ENCODE measurements at regions not wholly inside any gene's neighbourhood (a gene's known extent, or its start where the extent isn't known, plus 50 kb on each side); places are given as distances from the start of the nearest gene placed in this dataset.
"Not testable (repeated sequence)": the region's sequence is repeated elsewhere in the genome, so short reads cannot be mapped to it uniquely, and the experiment has no call there.

DNA sequence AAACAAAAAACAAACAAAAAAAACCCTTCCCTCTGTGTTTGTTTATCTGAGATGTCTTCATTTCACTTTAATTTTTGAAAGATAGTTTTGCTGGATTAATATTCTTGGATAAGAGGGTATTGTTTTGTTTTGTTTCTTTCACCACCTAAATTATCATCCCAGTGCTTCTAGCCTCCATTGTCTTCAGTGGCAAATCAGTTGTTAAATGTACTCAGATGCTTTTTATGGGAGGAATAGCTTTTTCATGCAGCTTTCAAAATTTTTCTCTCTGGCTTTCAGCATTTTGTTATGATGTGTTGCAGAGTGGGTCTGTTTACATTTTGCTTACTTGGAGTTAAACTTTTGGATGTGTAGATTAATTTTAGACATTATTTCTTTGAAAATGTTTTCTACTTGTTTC is 203.5 kb upstream of the DCC start:
- no peak for DNase-seq

DNA sequence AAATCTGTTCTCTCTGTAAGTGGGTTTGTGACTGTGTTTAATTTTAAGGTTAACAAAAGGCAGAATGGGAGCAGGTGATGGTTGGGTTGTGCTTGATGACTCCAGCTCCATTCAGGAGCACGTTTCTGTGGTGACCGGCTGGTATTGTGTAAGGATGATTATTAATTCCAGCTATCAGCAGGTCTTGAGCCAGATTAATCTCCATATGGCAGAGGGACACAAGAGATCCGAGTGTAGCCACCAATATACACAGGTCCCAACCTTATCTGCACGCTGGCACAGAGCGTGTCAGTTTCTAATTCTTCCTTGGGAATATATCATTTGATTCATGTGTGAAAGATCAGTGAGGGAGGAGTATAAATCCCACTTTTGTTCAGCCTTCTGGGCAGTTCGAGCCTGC is 199.0 kb upstream of the DCC start:
- DNase-seq, result no peak

DNA sequence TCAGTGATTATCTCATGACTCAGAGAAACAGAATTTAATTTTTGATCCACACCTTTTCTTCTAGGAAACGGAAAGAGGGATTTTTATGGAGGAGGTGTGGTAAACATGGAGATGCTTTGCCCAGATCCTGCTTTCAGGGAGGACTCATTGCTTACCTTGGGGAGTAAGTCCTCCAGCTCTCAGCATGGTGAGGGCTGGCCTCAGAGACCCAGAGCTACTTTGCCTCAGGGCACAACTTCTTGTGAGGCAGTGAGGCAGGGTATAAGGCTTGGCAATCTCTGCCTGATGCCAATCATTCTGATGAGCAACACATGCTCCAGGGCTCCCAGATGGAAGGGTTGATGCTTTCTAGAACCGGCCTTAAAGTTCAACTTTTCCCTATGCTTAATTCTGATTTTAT is 189.9 kb upstream of the DCC start:
- no peak for DNase-seq

DNA sequence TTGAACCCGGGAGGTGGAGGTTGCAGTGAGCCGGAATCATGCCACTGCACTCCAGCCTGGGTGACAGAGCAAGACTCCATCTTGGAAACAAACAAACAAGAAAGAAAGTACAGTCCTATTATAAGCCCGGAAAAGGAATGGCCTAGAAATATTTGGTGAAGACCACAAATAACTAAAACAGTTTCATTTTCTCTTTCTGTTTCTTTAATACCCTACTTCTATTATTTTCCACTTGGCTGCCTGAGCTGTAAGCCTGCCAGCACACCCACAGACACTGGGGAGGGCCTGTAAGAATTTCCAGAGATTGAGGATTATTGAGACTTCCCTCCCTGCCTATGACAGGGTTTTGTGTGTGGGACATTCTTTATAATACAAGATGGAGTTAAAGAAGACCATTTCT is 188.0 kb upstream of the DCC start:
- DNase-seq, result no peak

DNA sequence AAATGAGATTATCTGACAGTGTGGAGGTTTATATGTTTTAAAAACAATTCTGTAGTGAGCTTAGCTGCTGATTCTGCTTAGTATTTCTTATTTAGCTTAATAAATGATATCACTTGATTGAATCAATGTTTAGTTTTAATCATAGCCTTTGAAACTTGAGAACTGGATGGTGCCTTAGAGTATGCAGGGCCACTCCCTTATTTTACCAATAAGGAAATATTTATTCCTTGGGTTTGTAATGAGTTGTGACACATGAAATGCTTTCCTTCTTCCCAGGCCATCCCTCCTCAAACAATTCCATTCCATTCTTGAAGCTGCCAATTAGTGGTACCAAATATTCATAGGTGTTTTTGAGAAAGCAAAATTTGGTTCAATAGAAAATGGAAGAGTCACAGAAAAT is 183.8 kb upstream of the DCC start:
- no peak for DNase-seq

DNA sequence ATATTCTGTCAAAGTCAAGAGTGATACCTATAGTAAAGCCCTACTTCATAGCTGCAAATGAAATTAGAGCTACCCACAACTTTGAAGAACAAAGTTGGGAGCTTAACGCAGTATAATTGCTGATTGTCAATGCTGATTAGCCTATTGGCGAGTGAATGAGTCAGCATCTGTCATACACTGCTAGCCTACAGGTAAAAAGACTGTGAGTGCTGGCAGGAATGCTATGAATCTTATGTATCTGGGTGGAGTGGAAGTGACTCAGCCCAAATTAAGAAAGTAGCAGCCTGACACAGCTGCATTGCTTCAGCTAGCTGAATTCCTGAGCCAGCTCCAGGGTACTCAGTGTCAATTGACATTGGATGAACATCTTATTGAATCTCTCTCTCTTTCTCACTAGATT is 179.4 kb upstream of the DCC start:
- no peak for DNase-seq

DNA sequence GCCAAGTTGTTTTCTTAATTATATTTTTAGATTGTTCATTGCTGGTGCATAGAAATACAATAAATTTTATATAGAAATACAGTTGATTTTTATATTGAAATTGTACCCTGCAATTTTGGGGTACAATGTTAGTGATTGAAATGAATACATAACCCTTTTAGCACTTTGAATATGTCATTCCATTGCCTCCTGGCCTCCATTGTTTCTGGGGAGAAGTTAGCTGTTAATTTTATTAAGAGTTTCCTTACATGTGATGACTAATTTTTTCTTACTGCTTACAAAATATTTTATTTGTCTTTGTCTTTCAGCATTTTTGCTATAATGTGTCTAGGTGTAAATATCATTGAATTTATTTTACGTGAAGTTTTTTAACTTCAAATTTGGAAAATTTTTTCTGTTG is 176.5 kb upstream of the DCC start:
- DNase-seq, result no peak

DNA sequence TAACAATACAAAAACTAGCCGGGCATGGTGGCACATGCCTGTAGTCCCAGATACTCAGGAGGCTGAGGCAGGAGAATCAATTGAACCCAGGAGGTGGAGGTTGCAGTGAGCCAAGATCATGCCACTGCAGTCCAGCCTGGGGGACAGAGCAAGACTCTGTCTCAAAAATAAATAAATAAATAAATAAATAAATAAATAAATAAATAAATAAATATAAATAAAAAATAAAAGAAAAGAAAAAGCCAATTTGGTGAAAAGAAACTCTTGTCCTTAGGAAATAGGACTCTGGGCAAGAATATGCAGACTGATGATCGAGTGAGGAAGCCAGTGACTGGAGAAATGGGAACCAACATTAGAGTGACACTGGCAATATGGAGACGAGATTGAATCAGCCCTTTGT is 171.9 kb upstream of the DCC start:
- not testable (repeated sequence) for DNase-seq

DNA sequence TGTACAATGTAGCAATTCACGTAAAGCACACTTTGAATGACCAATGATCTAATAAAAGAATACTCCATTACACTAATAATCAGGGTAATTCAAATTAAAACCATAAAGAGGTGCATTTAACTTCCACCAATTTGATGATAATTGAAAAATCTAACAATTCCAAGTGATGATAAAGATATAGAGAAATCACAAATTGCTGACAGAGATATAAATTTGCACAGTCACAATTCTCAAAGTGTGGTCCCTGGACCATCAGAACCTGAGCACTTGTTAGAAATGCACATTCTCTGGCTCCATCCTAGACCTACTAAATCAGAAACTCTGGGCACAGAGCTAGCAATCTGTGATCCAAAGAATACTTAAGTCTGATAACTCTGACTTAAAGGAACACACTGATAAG is 165.8 kb upstream of the DCC start:
- DNase-seq, result no peak

DNA sequence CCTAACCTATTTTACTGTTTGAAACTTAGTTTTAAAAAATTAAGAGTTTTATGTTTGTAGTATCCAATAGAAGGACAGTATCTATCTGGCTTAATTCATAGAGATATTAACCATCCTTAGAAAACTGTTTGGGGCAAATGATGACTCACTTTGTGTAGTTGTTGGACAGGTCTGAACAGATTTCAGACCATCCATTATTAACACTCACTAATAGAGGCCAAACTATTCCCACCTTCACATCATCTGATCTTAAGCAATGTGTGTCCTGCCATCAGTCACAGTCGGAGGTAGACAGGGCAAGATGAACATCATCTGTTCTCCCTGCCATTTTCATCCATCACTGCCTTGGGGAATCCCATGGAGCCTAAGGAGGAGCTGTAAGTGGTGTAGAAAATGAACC is 164.6 kb upstream of the DCC start:
- no peak for DNase-seq

DNA sequence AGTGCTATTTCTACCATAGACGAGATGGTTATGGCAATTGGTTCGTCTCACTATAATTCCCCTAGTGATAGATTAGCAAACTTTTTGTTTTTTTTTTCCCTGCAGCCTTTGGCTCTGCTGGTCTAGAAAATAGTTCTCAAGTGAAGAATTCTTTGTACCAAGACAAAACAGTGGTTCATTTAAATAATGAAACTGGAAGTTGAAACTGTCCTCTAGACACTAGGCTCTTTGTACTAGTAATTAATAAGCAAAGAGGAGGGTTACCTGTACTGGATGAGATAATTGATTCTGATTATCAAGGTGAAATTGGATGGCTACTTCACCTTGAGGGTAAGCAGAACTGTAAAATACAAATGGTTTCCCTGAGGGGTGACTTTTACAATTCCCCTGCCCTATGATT is 156.9 kb upstream of the DCC start:
- DNase-seq, result no peak

DNA sequence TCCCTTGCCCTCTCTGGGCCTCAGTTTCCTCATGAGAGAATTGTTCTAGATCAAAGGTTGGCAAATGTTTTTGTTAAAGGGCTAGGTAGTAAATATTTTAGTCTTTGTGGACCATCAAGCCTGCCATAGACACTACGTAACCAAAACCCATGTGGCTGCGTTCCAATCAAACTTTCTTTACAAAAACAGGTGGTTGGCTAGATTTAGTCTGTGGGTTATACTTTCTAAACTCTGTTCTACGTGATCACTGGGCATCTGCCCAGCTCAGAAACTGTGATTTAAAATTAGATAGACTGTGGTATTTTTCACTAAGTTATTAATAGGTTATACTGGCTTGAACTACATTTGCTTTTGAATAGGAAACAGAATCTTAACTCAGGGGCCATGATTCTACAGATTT is 149.8 kb upstream of the DCC start:
- no peak for DNase-seq

DNA sequence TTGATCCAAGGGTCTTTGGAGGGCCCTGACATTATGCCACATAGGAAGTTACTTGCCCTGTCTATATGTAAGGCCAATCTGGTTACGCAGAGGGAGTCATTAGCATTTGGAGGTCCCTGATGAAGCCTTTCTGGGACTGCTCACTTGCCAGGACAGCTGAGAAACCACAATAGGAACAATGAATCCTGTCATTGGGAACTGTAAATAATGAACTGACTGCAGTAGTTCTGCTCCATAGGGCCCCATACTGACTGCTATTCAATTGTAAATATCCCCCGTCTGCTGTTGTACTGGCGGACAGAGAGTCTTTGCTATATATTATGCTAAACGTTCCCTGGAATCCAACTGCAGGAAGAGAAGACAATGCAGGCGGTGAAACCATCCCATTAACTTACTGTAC is 149.4 kb upstream of the DCC start:
- no peak for DNase-seq

DNA sequence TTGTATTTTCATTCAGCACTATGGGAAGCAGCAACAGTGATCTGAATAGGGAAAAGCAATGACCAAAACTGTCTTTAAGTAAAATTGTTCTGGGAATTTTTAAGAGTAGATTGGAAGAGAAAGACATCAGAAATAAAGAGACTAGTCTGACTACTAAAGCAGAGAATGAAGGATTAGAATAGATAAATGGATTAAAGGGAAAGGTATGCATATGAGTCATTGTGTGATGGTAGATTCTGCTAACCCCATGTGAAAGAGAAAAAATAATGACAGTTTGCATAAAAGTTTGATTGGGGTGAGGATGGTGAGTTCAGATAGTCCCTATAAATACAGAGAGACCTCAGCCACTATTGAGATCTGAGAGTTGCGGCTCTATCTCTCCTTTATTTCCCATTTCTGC is 139.6 kb upstream of the DCC start:
- no peak for DNase-seq

DNA sequence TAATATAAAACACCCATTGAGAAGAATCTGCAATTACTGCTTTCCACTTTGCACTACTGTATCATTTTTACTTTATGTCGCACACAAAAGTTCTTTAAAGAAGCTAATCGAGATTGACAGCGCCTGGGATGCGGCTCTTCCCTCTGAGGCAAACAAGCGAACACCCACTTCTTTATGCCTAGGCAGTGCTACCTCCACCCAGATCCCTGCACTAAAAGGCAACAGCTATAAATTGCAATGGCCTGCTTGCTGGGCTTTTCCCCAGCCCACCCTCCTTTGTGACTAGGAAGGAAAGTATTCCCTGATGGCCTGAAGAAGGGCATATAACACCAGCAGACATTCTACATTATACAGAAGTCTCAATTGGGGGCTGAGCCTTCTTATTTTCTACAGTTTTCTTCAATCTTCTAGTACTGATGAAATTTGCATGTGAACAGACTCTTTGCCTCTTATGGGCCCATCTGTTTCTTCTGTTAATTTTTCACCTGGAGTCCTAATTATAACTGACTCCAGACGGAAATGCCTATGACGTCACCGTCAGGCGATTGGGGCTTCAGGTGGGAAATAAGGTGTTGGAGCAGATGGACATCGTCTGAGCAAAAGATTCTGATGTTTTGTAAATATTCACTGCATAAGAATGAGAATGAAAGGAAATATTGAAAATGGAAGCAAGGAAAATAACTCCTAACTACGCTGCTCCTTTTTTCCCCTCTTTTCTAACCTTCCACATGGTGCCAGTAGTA is 138.9 kb upstream of the DCC start:
- DNase-seq, result no peak

DNA sequence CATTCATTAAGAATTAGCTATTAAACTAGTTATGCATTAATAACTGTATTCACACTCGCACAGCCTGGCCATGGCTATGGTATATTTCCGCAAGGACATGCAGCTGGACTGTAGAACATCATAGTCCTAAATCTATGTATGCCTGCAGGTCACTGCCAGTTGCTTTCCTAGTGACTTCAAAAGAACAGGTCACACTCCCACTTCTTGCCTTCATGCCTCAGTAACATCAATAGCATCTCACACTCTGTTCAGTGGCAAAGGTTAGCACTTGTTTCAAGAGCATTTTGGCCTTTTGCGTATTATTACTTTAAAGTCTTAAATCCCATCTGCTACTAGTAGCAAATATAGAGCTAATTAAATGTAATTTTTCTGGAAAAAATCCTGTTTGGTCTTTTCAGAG is 131.4 kb upstream of the DCC start:
- DNase-seq, result no peak

DNA sequence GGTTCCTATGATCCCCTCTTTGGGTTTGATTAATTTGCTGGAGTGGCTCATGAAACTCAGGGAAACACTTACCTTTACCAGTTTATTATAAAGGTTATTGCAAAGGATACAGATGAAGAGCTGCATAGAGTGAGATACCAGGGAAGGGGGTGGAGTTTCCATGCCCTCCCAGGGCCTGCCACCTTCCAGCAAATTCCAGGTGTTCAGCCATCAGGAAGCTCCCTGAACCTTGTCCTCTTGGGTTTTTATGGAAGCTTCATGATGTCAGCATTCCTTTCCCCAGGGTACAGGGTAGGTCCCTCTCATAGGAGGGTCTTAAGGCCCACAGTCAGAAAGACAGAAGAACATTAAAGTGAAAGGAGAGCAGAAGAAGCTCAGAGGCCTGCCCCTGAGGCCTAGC is 123.9 kb upstream of the DCC start:
- no peak for DNase-seq

DNA sequence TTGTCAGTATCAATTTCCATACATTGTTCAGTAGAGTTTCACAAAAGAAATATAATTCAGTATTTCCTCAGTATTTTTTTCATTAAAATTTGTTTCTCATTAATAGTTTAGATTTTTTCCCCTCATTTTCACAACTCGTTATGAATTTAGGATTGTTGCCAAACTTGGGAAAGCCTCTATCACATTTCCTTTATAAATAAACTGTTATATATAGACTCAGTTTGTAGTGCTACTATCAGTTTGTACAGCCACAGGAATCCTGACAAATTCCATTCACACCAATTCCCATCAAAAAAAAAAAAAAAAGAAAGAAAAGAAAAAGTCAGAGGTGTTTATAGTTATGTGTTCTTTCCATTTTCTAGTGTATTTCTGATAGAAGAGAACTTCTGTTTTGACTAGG is 123.3 kb upstream of the DCC start:
- DNase-seq, result no peak

DNA sequence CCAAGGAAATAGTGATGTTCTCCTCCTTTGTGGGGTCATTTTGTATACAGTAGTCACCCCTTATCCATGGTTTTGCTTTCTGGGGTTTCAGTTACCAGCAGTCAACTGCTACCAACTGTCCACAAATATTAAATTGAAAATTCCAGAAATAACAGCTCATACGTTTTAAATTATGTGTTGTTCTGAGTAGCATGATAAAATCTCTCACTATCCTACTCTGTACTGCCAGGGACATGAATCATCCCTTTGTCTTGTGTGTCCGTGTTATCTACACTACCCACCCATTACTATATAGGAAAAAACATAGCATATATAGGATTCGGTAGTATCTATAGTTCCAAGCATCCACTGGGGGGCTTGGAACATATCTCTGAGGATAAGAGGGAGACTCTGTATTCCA is 120.9 kb upstream of the DCC start:
- no peak for DNase-seq

DNA sequence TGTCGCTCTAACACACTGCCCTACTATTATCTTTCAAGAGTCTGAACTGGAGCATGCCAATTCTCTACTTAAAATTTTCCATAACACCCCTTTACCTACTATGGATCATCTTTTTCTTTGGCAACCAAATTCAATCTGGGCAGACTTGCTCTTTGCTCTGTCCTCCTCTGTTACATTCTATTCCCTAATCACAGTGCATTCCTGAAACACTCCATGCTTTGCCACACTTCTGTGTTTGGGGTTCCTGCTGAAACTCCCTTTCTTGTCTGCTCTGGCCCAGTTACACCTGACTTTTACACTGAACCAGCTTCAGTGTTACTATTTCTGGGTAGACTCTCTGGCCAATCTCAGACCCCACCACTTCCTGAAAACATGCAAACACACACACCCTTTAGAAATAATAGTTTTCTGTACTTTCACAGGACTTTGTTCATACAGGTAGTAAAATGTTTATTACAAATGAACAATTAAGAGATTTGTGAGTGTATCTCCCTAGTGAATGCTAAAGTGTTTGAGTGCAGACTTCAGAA is 119.9 kb upstream of the DCC start:
- DNase-seq, result no peak

DNA sequence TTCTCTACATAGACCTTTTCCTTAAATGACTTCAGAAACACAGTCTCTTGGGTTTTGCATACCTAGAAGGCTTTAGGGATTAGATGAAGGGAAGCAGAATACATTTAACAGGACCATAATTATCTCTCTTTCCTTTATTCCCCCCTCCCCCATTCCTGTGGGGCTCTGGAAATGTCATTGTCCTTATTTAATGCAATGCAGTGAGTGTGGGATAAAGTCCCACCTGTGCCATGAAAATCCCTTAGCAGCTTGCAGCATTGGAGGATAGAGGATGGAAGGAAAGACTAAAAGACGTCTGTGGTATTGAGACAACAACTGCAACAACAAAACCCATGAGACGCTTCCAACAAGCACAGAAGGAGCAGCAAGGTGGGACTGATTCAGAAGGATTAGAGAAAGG is 117.8 kb upstream of the DCC start:
- no peak for DNase-seq

DNA sequence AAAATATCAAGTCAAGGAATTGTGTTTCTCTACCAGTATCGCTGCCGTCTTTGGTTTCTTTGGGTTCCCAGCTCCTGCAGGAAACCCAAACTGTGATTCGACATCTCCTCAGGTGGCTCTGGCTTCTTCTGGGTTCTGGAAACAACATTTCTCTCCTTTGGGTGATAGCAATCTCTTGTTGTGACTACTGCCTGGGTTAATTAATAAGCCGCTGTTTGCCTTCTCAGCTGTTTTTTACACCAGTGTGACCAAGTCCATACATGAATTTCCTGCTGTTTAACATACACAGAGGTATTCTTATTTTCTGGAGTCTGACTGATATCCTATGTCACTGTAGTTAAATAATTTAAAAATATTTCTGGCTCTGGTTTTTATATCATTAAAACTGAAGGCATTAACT is 112.5 kb upstream of the DCC start:
- no peak for DNase-seq

DNA sequence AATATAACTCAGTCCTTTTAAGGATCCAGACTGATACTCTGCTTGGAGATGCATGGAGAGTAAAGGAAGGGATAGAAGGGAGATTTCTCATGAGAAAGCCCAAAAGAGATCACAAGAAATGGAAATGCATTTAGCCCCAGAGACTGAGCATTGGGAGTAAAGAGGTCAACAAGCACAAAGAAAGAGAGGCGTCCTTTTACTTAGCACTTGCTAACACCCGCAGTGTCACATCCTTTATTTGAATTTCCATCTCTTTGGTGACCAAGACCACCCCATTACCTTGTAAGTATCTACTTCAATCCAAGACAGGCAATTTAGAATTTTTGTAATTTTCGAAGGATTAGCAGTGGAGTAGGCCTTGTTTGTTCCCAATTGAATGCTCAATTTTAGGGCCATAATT is 111.8 kb upstream of the DCC start:
- no peak for DNase-seq

DNA sequence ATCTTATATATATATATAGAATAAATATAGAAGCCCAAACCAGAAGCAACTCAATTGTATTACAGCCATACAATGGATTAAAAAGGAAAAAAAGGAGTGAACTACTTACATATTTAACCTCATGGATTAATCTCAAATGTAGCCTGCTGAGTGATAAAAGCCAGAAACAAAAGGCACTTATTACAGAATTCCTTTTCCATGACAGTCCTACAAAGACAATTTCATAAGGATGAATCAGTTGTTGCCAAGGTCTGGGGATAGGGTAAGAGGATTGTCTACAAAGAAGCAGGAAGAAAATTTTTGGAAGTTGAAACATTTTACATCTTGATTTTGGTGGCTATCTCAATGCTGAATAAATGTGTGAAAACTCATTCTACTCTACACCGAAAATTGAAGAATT is 103.9 kb upstream of the DCC start:
- DNase-seq, result no peak

DNA sequence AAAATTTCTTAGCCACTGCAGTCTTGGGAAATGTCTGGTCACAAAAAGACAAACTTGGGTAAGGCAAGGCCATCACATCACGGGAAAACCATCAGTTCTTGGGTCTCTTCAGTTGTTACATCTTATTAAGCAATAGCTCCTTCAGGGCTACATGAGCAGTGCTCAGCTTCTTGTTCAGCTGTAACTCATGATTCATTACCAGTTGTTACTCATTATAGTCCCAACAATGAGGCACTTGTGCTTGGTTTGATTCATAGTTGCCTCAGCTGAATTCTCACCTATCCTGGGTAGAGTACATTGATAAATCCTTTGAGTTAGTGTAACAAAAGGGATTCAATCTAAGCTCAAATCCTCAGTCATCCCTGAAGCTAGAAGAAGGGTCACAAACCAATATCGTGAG is 102.4 kb upstream of the DCC start:
- DNase-seq, result no peak

DNA sequence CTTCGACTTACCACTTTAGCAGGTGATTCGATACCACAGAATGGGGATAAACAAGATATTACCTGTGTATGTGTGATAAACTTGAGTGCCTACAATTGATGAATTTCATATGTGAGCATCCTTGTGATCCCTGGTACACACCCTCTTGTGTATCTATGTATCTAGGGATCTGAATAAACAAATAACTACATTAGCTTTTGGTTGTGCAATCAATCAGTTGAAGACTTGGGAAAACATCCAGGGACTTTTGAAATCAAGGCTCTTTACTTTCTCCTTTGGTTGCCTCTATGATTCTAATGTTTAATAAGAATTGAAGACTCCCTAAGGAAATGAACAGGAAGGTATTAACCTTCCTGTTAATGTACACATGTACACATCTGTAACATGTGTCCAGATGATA is 97.3 kb upstream of the DCC start:
- DNase-seq, result no peak
